ENCODE measurements at regions not wholly inside any gene's neighbourhood (a gene's known extent, or its start where the extent isn't known, plus 50 kb on each side); places are given as distances from the start of the nearest gene placed in this dataset.

DNA sequence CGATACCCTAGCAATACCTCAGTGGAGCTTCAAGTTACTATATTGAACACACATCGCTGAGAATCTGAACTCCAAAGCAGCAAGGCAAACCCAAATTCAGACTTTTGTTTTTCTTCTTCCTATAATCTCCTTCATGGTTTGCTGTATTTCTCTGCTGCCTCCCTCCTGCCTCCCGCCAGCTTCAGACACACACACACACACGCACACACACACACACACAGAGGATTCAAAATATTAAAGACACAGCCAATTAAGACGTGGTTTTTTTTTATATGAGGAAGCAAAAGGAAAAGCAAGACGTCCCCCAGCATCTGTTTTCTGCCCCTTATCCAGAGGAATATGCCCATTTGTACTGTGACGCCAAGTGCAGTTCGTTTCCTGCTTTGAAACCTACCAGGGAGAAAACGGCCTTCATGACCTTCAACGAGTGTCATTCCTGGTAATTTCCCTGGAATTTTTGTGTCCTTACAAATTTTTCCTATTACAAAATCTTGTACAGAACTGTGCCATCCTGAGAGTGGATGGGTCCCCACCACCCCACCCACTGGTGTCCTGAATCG, 547.9 kb upstream of the ID2 start:
- H3K4me3 ChIP-seq (ENCODE audit: low read depth in 1 of 3, low read length in 3 of 3) = no peak overlapping the region
- no peak for TF ChIP-seq RAD21 (IDR thresholded peaks at IDR 0.05)
- no peak for TF ChIP-seq GABPA (IDR thresholded peaks at IDR 0.05 in 1 of 2, conservative IDR thresholded peaks at IDR 0.05 in 1 of 2)
- TF ChIP-seq, protein P1, sequence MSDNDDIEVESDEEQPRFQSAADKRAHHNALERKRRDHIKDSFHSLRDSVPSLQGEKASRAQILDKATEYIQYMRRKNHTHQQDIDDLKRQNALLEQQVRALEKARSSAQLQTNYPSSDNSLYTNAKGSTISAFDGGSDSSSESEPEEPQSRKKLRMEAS (IDR thresholded peaks at IDR 0.05) = no peak
- TF ChIP-seq YY1 (IDR thresholded peaks at IDR 0.05) = no peak
- TF ChIP-seq HNF4G (IDR thresholded peaks at IDR 0.05) = no peak
- TF ChIP-seq TAF1 (conservative IDR thresholded peaks at IDR 0.05) = no peak
- TF ChIP-seq ZBTB33 (IDR thresholded peaks at IDR 0.05) = no peak
- no peak for TF ChIP-seq HNF4A (conservative IDR thresholded peaks at IDR 0.05)
- TF ChIP-seq CTCF (IDR thresholded peaks at IDR 0.05; ENCODE audit: low read depth, low read length, missing input control) = no peak
- TF ChIP-seq, protein P2, sequence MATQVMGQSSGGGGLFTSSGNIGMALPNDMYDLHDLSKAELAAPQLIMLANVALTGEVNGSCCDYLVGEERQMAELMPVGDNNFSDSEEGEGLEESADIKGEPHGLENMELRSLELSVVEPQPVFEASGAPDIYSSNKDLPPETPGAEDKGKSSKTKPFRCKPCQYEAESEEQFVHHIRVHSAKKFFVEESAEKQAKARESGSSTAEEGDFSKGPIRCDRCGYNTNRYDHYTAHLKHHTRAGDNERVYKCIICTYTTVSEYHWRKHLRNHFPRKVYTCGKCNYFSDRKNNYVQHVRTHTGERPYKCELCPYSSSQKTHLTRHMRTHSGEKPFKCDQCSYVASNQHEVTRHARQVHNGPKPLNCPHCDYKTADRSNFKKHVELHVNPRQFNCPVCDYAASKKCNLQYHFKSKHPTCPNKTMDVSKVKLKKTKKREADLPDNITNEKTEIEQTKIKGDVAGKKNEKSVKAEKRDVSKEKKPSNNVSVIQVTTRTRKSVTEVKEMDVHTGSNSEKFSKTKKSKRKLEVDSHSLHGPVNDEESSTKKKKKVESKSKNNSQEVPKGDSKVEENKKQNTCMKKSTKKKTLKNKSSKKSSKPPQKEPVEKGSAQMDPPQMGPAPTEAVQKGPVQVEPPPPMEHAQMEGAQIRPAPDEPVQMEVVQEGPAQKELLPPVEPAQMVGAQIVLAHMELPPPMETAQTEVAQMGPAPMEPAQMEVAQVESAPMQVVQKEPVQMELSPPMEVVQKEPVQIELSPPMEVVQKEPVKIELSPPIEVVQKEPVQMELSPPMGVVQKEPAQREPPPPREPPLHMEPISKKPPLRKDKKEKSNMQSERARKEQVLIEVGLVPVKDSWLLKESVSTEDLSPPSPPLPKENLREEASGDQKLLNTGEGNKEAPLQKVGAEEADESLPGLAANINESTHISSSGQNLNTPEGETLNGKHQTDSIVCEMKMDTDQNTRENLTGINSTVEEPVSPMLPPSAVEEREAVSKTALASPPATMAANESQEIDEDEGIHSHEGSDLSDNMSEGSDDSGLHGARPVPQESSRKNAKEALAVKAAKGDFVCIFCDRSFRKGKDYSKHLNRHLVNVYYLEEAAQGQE (IDR thresholded peaks at IDR 0.05) = no peak
- TF ChIP-seq RXRA (IDR thresholded peaks at IDR 0.05) = no peak
- no peak for TF ChIP-seq JUND (IDR thresholded peaks at IDR 0.05)
- TF ChIP-seq FOXA1 (IDR thresholded peaks at IDR 0.05) = no peak
- no peak for TF ChIP-seq NR2F2 (IDR thresholded peaks at IDR 0.05)
- no peak for TF ChIP-seq SP1 (IDR thresholded peaks at IDR 0.05)
- no peak overlapping the region for H3K9ac ChIP-seq (ENCODE audit: low read depth in 1 of 2, low read length in 2 of 2)
- 77% methylated on average over 11 of the region's 11 CpGs for WGBS
- no peaks in the 10 kb centered on the region for H3K27me3 ChIP-seq (ENCODE audit: control insufficient read depth in 4 of 4, insufficient read depth in 4 of 4, low read length in 3 of 4)
- DNase-seq (ENCODE audit: low spot score) = no peak
- no peak overlapping the region for H3K27ac ChIP-seq (ENCODE audit: low read depth in 1 of 2, low read length in 2 of 2)
- H3K9me3 ChIP-seq (ENCODE audit: control insufficient read depth in 4 of 4, low read length in 3 of 4) = no peaks in the 10 kb centered on the region
- H3K4me1 ChIP-seq (ENCODE audit: control insufficient read depth in 4 of 4, insufficient read depth in 4 of 4, low read length in 3 of 4) = peaks cover 2 to 13% (median 7%) of the 10 kb centered on the region in 4 donors
- H3K36me3 ChIP-seq (ENCODE audit: control insufficient read depth in 4 of 4, insufficient read depth in 3 of 4, low read depth in 1 of 4, low read length in 3 of 4) = no peaks in the 10 kb centered on the region

- Histone ChIP-seq H3K36me3 (ENCODE audit: control insufficient read depth in 4 of 4, insufficient read depth in 3 of 4, low read depth in 1 of 4, low read length in 3 of 4) (no peaks in the 10 kb centered on the region), H3K27me3 (ENCODE audit: control insufficient read depth in 4 of 4, insufficient read depth in 4 of 4, low read length in 3 of 4) (no peaks in the 10 kb centered on the region), H3K9me3 (ENCODE audit: control insufficient read depth in 4 of 4, low read length in 3 of 4) (no peaks in the 10 kb centered on the region), H3K9ac (ENCODE audit: low read depth in 1 of 2, low read length in 2 of 2) (no peak overlapping the region), H3K4me3 (ENCODE audit: low read depth in 1 of 3, low read length in 3 of 3) (no peak overlapping the region), H3K27ac (ENCODE audit: low read depth in 1 of 2, low read length in 2 of 2) (no peak overlapping the region), H3K4me1 (ENCODE audit: control insufficient read depth in 4 of 4, insufficient read depth in 4 of 4, low read length in 3 of 4) (peaks cover 2 to 13% (median 7%) of the 10 kb centered on the region in 4 donors)
- no peak for DNase-seq (ENCODE audit: low spot score)
- WGBS = 85% methylated on average over 11 of the region's 11 CpGs
- TF ChIP-seq YY1 (IDR thresholded peaks at IDR 0.05) (no peak), EGR1 (IDR thresholded peaks at IDR 0.05; ENCODE audit: low read depth in 2 of 2) (no peak), JUND (IDR thresholded peaks at IDR 0.05) (no peak), TAF1 (conservative IDR thresholded peaks at IDR 0.05) (no peak), HNF4G (IDR thresholded peaks at IDR 0.05) (no peak), CTCF (IDR thresholded peaks at IDR 0.05; ENCODE audit: low read depth, low read length, missing input control) (no peak), FOXA1 (IDR thresholded peaks at IDR 0.05) (no peak), HNF4A (conservative IDR thresholded peaks at IDR 0.05) (no peak), ZBTB33 (IDR thresholded peaks at IDR 0.05) (no peak)
- TF ChIP-seq, protein P1 (IDR thresholded peaks at IDR 0.05) = no peak
Measured at GRCh38 chr2:8134473-8134932, 547.4 kb upstream of the ID2 start.
